ENCODE measurements at regions not wholly inside any gene's neighbourhood (a gene's known extent, or its start where the extent isn't known, plus 50 kb on each side); places are given as distances from the start of the nearest gene placed in this dataset.

DNA sequence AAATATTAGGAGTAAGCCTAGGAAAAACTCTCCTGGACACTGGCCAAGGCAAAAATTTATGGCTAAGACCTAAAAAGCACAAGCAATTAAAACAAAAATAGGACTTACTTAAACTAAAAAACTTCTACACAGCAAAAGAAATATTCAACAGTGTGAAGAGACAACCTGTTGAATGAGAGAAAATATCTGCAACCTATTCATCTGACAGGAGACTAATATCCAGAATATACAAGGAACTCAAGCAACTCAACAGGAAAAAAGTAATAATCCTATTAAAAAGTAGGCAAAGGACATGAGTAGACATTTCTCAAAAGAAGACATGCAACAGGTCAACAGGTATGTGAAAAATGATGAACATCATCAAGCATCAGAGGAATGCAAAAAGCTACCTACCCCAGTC is 431.1 kb downstream of the ZEB2 start:
- Mint-ChIP-seq H3K4me3 (ENCODE audit: unreplicated experiment) (no peak overlapping the region), H3K4me1 (ENCODE audit: low read depth) (peaks cover 42% of the 10 kb centered on the region), H3K27me3 (ENCODE audit: low read depth) (no peaks in the 10 kb centered on the region), H3K36me3 (ENCODE audit: low read depth) (peaks cover 2% of the 10 kb centered on the region), H3K9me3 (ENCODE audit: low read depth) (peaks cover 11% of the 10 kb centered on the region), H3K27ac (ENCODE audit: unreplicated experiment) (no peak overlapping the region)
- DNase-seq (ENCODE audit: low spot score) = no peak
- TF ChIP-seq, protein P1, sequence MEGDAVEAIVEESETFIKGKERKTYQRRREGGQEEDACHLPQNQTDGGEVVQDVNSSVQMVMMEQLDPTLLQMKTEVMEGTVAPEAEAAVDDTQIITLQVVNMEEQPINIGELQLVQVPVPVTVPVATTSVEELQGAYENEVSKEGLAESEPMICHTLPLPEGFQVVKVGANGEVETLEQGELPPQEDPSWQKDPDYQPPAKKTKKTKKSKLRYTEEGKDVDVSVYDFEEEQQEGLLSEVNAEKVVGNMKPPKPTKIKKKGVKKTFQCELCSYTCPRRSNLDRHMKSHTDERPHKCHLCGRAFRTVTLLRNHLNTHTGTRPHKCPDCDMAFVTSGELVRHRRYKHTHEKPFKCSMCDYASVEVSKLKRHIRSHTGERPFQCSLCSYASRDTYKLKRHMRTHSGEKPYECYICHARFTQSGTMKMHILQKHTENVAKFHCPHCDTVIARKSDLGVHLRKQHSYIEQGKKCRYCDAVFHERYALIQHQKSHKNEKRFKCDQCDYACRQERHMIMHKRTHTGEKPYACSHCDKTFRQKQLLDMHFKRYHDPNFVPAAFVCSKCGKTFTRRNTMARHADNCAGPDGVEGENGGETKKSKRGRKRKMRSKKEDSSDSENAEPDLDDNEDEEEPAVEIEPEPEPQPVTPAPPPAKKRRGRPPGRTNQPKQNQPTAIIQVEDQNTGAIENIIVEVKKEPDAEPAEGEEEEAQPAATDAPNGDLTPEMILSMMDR (IDR thresholded peaks at IDR 0.05) = no peak

DNA sequence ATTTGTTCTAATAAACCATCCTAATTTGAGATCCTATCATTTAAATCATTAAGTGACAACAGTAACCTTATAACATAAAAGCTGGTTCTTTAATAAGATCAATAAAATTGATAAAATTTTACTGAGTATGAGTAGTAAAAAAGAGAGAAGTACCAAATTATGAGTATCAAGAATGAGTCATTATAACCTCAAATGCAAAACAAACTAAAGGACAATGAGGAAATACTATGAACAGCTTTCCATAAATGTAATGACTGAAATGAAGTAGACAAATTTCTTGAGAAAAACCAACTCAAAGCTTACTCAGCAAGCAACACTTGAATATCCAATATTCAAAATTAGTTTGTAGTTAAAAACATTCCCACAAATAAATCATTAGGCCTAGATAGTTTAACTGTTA is 433.0 kb downstream of the ZEB2 start:
- peaks cover 2% of the 10 kb centered on the region for H3K36me3 Mint-ChIP-seq (ENCODE audit: low read depth)
- DNase-seq (ENCODE audit: low spot score) = no peak
- H3K9me3 Mint-ChIP-seq (ENCODE audit: low read depth) = peaks cover 14% of the 10 kb centered on the region
- no peaks in the 10 kb centered on the region for H3K27me3 Mint-ChIP-seq (ENCODE audit: low read depth)
- H3K4me3 Mint-ChIP-seq (ENCODE audit: unreplicated experiment) = no peak overlapping the region
- TF ChIP-seq, protein P1 (IDR thresholded peaks at IDR 0.05) = no peak
- peak overlapping the region; percentile 0 for H3K27ac Mint-ChIP-seq (ENCODE audit: unreplicated experiment)
- H3K4me1 Mint-ChIP-seq (ENCODE audit: low read depth) = peaks cover 60% of the 10 kb centered on the region

DNA sequence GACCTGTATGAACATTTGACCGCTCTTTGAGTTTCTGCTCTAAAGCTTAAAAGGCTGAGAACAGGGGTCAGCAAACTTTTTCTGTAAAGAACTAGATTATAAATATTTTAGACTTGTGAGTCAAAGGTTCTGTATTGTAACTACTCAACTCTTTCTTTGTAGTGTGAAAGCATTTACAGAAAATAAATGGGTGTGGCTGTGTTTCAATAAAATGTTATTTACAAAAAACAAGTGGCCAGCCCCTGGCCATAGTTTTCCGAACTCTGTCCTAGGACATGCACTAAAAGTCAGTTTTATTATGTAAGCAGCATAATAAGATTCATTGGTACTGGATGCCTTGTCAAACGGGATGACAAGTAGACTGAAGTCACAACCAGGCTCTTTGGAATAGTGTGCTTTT is 434.9 kb downstream of the ZEB2 start:
- H3K27me3 Mint-ChIP-seq (ENCODE audit: low read depth) = no peaks in the 10 kb centered on the region
- TF ChIP-seq, protein P1 (IDR thresholded peaks at IDR 0.05) = no peak
- H3K9me3 Mint-ChIP-seq (ENCODE audit: low read depth) = peaks cover 6% of the 10 kb centered on the region
- DNase-seq (ENCODE audit: low spot score) = no peak
- peak overlapping the region; percentile 86 for H3K27ac Mint-ChIP-seq (ENCODE audit: unreplicated experiment)
- H3K4me3 Mint-ChIP-seq (ENCODE audit: unreplicated experiment) = no peak overlapping the region
- peaks cover 74% of the 10 kb centered on the region for H3K4me1 Mint-ChIP-seq (ENCODE audit: low read depth)
- H3K36me3 Mint-ChIP-seq (ENCODE audit: low read depth) = peaks cover 2% of the 10 kb centered on the region

DNA sequence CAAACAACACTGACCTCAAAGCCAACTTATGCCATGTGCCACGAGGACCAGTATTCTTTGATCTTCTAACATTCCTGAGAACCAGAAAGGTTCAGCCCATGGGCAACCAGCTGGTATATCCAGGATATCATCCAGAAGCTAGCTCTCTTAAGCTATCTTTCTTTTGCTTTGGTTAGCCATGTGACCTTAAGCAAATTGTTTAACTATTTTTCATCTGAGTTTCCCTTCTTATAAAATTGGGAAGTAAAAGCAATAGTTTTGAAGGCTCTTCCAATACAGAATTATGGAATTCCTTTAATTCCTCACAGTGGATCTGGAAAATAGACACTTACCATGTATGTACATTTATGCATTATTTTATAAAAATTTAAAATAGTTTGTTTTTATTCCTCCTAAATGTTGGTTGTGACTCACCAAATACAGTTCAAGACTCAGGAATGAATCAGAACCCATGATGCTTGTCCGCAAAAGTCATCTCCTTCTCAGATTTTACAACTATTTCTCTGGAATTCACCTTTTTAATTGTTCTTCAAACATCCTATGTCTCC is 435.7 kb downstream of the ZEB2 start:
- peaks cover 6% of the 10 kb centered on the region for H3K9me3 Mint-ChIP-seq (ENCODE audit: low read depth)
- H3K4me1 Mint-ChIP-seq (ENCODE audit: low read depth) = peaks cover 81% of the 10 kb centered on the region
- TF ChIP-seq, protein P1 (IDR thresholded peaks at IDR 0.05) = no peak
- H3K36me3 Mint-ChIP-seq (ENCODE audit: low read depth) = peaks cover 2% of the 10 kb centered on the region
- H3K27me3 Mint-ChIP-seq (ENCODE audit: low read depth) = no peaks in the 10 kb centered on the region
- peak overlapping the region; percentile 86 for H3K27ac Mint-ChIP-seq (ENCODE audit: unreplicated experiment)
- DNase-seq (ENCODE audit: low spot score) = no peak
- no peak overlapping the region for H3K4me3 Mint-ChIP-seq (ENCODE audit: unreplicated experiment)

DNA sequence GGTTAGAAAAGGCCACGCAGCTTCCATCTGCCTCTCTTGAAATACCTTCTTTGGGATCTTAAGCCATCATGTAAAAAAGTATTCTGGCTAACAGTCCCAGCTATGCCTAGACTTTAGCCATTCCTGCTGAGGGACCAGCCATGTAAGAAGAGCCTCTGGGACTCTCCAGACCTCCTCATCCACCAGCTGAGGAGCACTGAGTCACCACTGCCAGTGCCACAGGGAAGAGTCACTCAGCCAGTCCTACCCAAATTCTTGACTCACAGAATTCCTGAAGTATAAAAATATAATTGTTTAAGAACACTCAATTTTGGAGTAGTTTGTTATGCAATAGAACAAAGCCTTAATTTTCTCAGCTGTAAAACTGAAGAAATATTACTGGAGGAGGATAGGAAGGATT is 436.7 kb downstream of the ZEB2 start:
- TF ChIP-seq, protein P1 (IDR thresholded peaks at IDR 0.05) = no peak
- H3K27ac Mint-ChIP-seq (ENCODE audit: unreplicated experiment) = peak overlapping the region; percentile 78
- H3K9me3 Mint-ChIP-seq (ENCODE audit: low read depth) = peaks cover 3% of the 10 kb centered on the region
- H3K27me3 Mint-ChIP-seq (ENCODE audit: low read depth) = no peaks in the 10 kb centered on the region
- DNase-seq (ENCODE audit: low spot score) = no peak
- H3K36me3 Mint-ChIP-seq (ENCODE audit: low read depth) = peaks cover 2% of the 10 kb centered on the region
- H3K4me3 Mint-ChIP-seq (ENCODE audit: unreplicated experiment) = no peak overlapping the region
- H3K4me1 Mint-ChIP-seq (ENCODE audit: low read depth) = peaks cover 80% of the 10 kb centered on the region

Data from chondrocyte (in vitro differentiated cells).